ENCODE measurements at regions not wholly inside any gene's neighbourhood (a gene's known extent, or its start where the extent isn't known, plus 50 kb on each side); places are given as distances from the start of the nearest gene placed in this dataset.

GRCh38 chr18:23077493-23078256 is 57.6 kb upstream of the CABLES1 start:
- no peak for DNase-seq (ENCODE audit: insufficient read length, low spot score)
- TF ChIP-seq SPI1 (IDR thresholded peaks at IDR 0.05; ENCODE audit: low read depth, low read length) (peak; percentile 83), TAF1 (IDR thresholded peaks at IDR 0.05; ENCODE audit: low read depth, low read length) (no peak)
- peak; percentile 66 for FAIRE-seq

GRCh38 chr18:23085066-23085465 is 50.2 kb upstream of the CABLES1 start:
- DNase-seq (ENCODE audit: insufficient read length, low spot score): no peak
- no peak for FAIRE-seq
- TF ChIP-seq PAX5 (IDR thresholded peaks at IDR 0.05; ENCODE audit: insufficient read depth, low read length, severe bottlenecking) (no peak), TAF1 (IDR thresholded peaks at IDR 0.05; ENCODE audit: low read depth, low read length) (no peak), SPI1 (IDR thresholded peaks at IDR 0.05; ENCODE audit: low read depth, low read length) (no peak), POU2F2 (IDR thresholded peaks at IDR 0.05; ENCODE audit: low read depth, low read length) (no peak), POLR2A (IDR thresholded peaks at IDR 0.05; ENCODE audit: low read depth, low read length) (no peak), POLR2AphosphoS5 (IDR thresholded peaks at IDR 0.05; ENCODE audit: low read depth, low read length) (no peak)

Data from GM12891 (cell line).